IPS-20b (cell line): ENCODE measurements at regions not wholly inside any gene's neighbourhood (a gene's known extent, or its start where the extent isn't known, plus 50 kb on each side); places are given as distances from the start of the nearest gene placed in this dataset.

Source experiments
- H3K27ac ChIP-seq: one replicate; pipeline ENCODE4 v1.5.1; 2013; ENCODE audit warnings: low read length
- H3K27me3 ChIP-seq: 2 replicates; pipeline ENCODE4 v1.6.1; 2013; ENCODE audit warnings: mild to moderate bottlenecking, low read length, inconsistent platforms; ENCODE audit not compliant: insufficient read depth
- H3K36me3 ChIP-seq: 2 replicates; pipeline ENCODE4 v1.6.1; 2013; ENCODE audit warnings: low read depth, mild to moderate bottlenecking, inconsistent platforms, low read length, moderate library complexity; ENCODE audit not compliant: insufficient read depth
- H3K4me1 ChIP-seq: 2 replicates; pipeline ENCODE4 v1.6.1; 2013; ENCODE audit warnings: mild to moderate bottlenecking, control low read depth, inconsistent platforms, low read length, moderate library complexity; ENCODE audit not compliant: insufficient read depth
- H3K4me3 ChIP-seq: 2 replicates; pipeline ENCODE4 v1.5.1; 2013; ENCODE audit warnings: mild to moderate bottlenecking, low read length, inconsistent platforms
- H3K9ac ChIP-seq: 2 replicates; pipeline ENCODE4 v1.6.1; 2013; ENCODE audit warnings: low read depth, mild to moderate bottlenecking, inconsistent platforms, low read length, moderate library complexity
- H3K9me3 ChIP-seq: 2 replicates; pipeline ENCODE4 v1.6.1; 2013; ENCODE audit warnings: mild to moderate bottlenecking, low read depth, low read length, inconsistent platforms; ENCODE audit not compliant: insufficient read depth

- Histone ChIP-seq H3K4me1 (no peaks in the 10 kb centered on the region), H3K9me3 (no peaks in the 10 kb centered on the region), H3K27me3 (no peaks in the 10 kb centered on the region), H3K36me3 (no peaks in the 10 kb centered on the region), H3K9ac (no peak overlapping the region), H3K4me3 (no peak overlapping the region), H3K27ac (no peak overlapping the region)
Measured at GRCh38 chr6:14187406-14187805, 69.8 kb downstream of the CD83 start.

DNA sequence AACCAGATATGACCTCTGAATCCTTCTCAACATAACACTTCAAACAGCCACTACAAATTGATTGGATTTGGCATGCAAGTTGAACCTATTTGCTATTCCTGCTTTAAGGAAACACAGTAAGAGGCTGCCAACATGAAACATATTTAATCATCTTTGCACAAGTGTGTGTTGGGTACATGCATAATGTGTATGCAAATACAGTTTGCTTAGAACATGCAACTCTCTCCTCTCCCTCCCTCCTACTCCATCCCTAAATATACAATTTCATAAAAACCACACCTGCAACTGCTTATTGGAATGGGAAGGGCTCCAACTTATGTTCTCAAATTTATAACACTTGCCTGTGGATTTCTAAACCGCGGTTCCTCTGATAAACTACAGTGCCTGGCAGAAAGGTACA lies 71.5 kb downstream of the CD83 start:
- Histone ChIP-seq H3K27me3 (peaks cover 10% of the 10 kb centered on the region; the same call in 1 of the 2 replicates), H3K27ac (no peak overlapping the region), H3K9ac (no peak overlapping the region), H3K36me3 (no peaks in the 10 kb centered on the region), H3K4me1 (peaks cover 8% of the 10 kb centered on the region; the same call in 1 of the 2 replicates), H3K4me3 (no peak overlapping the region), H3K9me3 (no peaks in the 10 kb centered on the region)

DNA sequence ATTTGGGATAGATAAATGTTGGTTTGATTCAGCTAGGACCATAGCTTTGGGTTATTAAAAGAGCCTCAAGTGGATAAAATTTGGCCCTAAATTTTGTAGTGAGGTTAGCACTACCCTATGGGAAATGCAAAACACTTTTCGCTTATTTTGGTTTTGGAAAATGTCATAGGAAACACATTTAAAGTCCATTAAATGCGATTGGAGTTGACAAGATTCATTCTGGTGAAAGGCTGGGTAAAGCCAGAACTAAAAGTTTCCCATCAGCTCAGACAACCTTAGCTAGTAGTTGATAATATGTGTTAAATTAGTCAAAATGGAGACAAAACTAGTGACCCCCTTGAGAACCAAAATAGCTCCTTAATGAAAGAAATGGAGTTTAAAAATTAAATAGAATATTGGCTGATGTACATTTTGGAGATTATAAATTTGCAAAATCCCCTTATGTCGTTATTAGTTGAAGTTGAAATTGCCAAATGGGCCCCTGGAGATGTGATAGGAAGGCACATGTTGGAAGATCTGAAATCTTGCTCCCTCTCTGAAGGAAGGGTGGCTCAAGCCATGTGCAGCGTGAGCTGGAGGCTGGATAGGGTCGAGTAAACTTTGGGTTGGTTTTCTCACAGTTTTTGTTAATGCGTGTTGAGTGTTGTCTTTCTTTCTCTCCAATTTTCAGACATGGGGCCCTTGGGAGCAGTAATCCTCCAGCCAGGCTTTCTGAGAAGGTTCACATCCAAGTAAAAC lies 72.8 kb downstream of the CD83 start:
- Histone ChIP-seq H3K9ac (no peak overlapping the region), H3K4me3 (no peak overlapping the region), H3K9me3 (no peaks in the 10 kb centered on the region), H3K4me1 (peaks cover 20% of the 10 kb centered on the region; the same call in 1 of the 2 replicates), H3K27me3 (peaks cover 14% of the 10 kb centered on the region; the same call in 1 of the 2 replicates), H3K36me3 (no peaks in the 10 kb centered on the region), H3K27ac (no peak overlapping the region)

DNA sequence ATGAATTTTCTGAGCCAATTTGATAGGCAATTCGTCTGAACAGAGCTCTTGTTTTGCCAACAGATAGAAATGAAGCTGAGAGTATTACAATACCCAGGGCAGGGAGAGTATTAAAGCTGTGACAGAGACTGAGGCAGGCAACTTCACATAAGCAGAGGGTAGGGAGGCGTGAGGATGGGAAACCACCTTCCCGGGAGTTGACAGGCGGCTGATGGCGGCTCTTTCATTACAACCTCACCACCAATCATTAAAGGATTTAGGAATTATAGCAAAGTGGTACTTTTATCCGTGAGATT lies 73.3 kb downstream of the CD83 start:
- Histone ChIP-seq H3K4me3 (no peak overlapping the region), H3K27me3 (peaks cover 14% of the 10 kb centered on the region; the same call in 1 of the 2 replicates), H3K9me3 (no peaks in the 10 kb centered on the region), H3K27ac (no peak overlapping the region), H3K36me3 (no peaks in the 10 kb centered on the region), H3K9ac (no peak overlapping the region), H3K4me1 (peaks cover 20% of the 10 kb centered on the region; the same call in 1 of the 2 replicates)

DNA sequence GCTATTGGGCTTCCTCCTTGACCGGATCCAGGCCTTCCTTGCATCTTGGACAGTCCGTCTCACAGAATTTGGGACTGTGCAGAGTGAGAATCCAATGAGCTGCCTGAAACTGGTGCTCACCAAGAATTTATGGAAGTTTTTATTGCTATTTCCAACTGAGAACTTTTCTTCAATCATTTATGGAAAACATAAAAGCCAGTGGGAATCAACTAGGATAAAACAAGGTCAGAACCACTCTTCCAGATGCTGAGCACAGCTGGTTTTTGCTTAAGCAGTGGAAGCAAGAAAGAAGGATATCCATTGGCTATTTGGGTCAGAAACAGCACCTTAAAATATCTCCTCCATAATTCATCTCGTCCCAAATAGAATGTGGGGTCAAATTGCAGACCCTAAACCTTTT lies 74.2 kb downstream of the CD83 start:
- Histone ChIP-seq H3K4me3 (no peak overlapping the region), H3K9me3 (no peaks in the 10 kb centered on the region), H3K36me3 (no peaks in the 10 kb centered on the region), H3K27ac (no peak overlapping the region), H3K27me3 (peaks cover 14% of the 10 kb centered on the region; the same call in 1 of the 2 replicates), H3K4me1 (peaks cover 20% of the 10 kb centered on the region; the same call in 1 of the 2 replicates), H3K9ac (no peak overlapping the region)

GRCh38 chr6:14192216-14192788 lies 74.7 kb downstream of the CD83 start:
- Histone ChIP-seq H3K4me3 (no peak overlapping the region), H3K9me3 (no peaks in the 10 kb centered on the region), H3K27ac (no peak overlapping the region), H3K36me3 (no peaks in the 10 kb centered on the region), H3K4me1 (peaks cover 20% of the 10 kb centered on the region; the same call in 1 of the 2 replicates), H3K27me3 (peaks cover 14% of the 10 kb centered on the region; the same call in 1 of the 2 replicates), H3K9ac (no peak overlapping the region)

GRCh38 chr6:14193524-14193923 lies 76.0 kb downstream of the CD83 start:
- Histone ChIP-seq H3K9ac (no peak overlapping the region), H3K9me3 (no peaks in the 10 kb centered on the region; the same call in 1 of the 2 replicates), H3K4me1 (peaks cover 20% of the 10 kb centered on the region; the same call in 1 of the 2 replicates), H3K36me3 (no peaks in the 10 kb centered on the region), H3K27ac (no peak overlapping the region), H3K4me3 (no peak overlapping the region), H3K27me3 (peaks cover 14% of the 10 kb centered on the region; the same call in 1 of the 2 replicates)

- no peak overlapping the region for H3K27ac ChIP-seq
- H3K27me3 ChIP-seq: peaks cover 14% of the 10 kb centered on the region; the same call in 1 of the 2 replicates
- H3K9me3 ChIP-seq: no peaks in the 10 kb centered on the region; the same call in 1 of the 2 replicates
- peaks cover 20% of the 10 kb centered on the region; the same call in 1 of the 2 replicates for H3K4me1 ChIP-seq
- H3K9ac ChIP-seq: no peak overlapping the region
- no peak overlapping the region for H3K4me3 ChIP-seq
- no peaks in the 10 kb centered on the region for H3K36me3 ChIP-seq
Measured at GRCh38 chr6:14194483-14194882, 76.9 kb downstream of the CD83 start.

DNA sequence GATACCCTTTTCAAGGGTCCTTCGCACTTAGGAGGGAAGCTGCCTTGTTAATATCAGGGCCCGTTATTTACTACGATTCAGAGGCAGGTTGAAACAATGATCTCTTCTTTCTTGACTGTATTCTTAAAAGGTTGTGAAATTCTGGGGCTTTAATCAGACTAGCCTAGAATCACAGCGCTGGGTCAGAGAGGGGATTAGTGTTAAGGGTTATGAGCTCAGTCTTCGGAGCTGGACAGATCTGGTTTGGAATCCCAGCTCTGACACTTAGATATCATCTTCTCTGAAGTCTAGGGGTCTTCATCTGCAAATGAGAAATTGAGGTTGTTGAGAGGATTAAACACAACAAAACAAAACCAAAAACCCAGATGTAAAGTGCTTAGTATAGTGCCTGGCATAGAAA lies 77.4 kb downstream of the CD83 start:
- Histone ChIP-seq H3K4me3 (no peak overlapping the region), H3K9ac (no peak overlapping the region)

DNA sequence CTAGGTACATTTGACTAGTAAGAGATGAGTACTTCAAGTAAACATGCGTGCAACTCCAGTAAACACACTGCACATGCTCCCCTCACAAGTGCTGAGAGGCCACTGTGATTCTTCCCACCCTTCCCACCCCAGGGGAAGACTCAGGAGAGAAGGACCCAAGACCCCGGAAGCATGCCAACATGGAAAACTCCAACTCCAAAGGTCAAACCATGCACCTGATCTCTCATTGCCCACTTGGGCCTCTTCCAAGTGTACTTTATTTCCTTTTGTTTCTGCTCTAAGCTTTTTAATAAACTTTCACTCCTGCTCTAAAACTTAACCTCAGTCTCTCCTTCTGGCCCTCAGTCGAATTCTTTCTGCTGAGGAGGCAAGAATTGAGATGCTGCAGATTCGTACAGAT lies 78.5 kb downstream of the CD83 start:
- Histone ChIP-seq H3K4me1 (peaks cover 20% of the 10 kb centered on the region; the same call in 1 of the 2 replicates), H3K27me3 (peaks cover 14% of the 10 kb centered on the region; the same call in 1 of the 2 replicates), H3K36me3 (no peaks in the 10 kb centered on the region), H3K4me3 (no peak overlapping the region), H3K27ac (no peak overlapping the region), H3K9me3 (no peaks in the 10 kb centered on the region; the same call in 1 of the 2 replicates), H3K9ac (no peak overlapping the region)

More for the DNA sequence above, 77.4 kb downstream of the CD83 start:
- Histone ChIP-seq H3K27me3 (peaks cover 14% of the 10 kb centered on the region; the same call in 1 of the 2 replicates), H3K27ac (no peak overlapping the region), H3K9me3 (no peaks in the 10 kb centered on the region; the same call in 1 of the 2 replicates), H3K36me3 (no peaks in the 10 kb centered on the region), H3K4me1 (peaks cover 20% of the 10 kb centered on the region; the same call in 1 of the 2 replicates)

DNA sequence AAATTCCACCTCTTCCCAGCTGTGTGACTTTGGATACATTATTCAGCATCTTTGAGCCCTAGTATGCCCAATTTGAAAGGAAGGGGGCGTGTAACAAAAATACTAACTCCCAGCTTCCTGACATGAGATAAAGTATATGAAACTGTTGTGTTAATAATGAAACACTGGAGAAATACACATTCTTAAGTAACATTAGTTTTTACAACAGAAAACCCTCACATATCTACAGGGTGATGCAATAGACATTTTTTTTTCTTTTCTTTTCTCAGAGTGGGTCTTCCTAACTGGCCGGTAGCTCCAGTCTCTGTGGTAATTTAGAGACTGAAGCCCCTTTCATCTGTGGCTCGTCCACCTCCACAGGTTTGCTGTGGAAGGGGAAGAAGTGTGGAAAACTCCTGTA lies 79.5 kb downstream of the CD83 start:
- Histone ChIP-seq H3K9me3 (no peaks in the 10 kb centered on the region; the same call in 1 of the 2 replicates), H3K4me3 (no peak overlapping the region), H3K4me1 (peaks cover 20% of the 10 kb centered on the region; the same call in 1 of the 2 replicates)

More for the DNA sequence above, 79.5 kb downstream of the CD83 start:
- H3K36me3 ChIP-seq: no peaks in the 10 kb centered on the region
- no peak overlapping the region for H3K27ac ChIP-seq
- H3K9ac ChIP-seq: no peak overlapping the region
- peaks cover 14% of the 10 kb centered on the region; the same call in 1 of the 2 replicates for H3K27me3 ChIP-seq
